ENCODE measurements at regions not wholly inside any gene's neighbourhood (a gene's known extent, or its start where the extent isn't known, plus 50 kb on each side); places are given as distances from the start of the nearest gene placed in this dataset.
A peak's percentile ranks its signal among the peaks of the same experiment; 100 is the strongest.

GRCh38 chr3:42037318-42037945 is 53.7 kb upstream of the TRAK1 start:
- no peak overlapping the region for H3K4me3 ChIP-seq (ENCODE audit: severe bottlenecking)

GRCh38 chr3:42036483-42036823 is 54.7 kb upstream of the TRAK1 start:
- no peak overlapping the region for H3K4me3 ChIP-seq (ENCODE audit: severe bottlenecking)
- no peaks in the 10 kb centered on the region for H3K27me3 ChIP-seq (ENCODE audit: insufficient read depth, poor library complexity, severe bottlenecking)
- H3K36me3 ChIP-seq (ENCODE audit: low read depth) = no peaks in the 10 kb centered on the region
- peaks cover 44% of the 10 kb centered on the region for H3K4me1 ChIP-seq (ENCODE audit: insufficient read depth, poor library complexity, severe bottlenecking)
- no peaks in the 10 kb centered on the region for H3K9me3 ChIP-seq (ENCODE audit: severe bottlenecking)
- no peak for DNase-seq (ENCODE audit: low spot score)
- no peak for TF ChIP-seq CTCF (IDR thresholded peaks at IDR 0.05; ENCODE audit: poor library complexity, severe bottlenecking)
- H3K27ac ChIP-seq (ENCODE audit: poor library complexity, severe bottlenecking) = peak overlapping the region; percentile 81
- ATAC-seq (ENCODE audit: low read depth) = peak; percentile 89

More at GRCh38 chr3:42037318-42037945, 53.7 kb upstream of the TRAK1 start:
- Histone ChIP-seq H3K36me3 (ENCODE audit: low read depth) (no peaks in the 10 kb centered on the region), H3K27me3 (ENCODE audit: insufficient read depth, poor library complexity, severe bottlenecking) (no peaks in the 10 kb centered on the region), H3K27ac (ENCODE audit: poor library complexity, severe bottlenecking) (peak overlapping the region; percentile 81), H3K4me1 (ENCODE audit: insufficient read depth, poor library complexity, severe bottlenecking) (peaks cover 46% of the 10 kb centered on the region), H3K9me3 (ENCODE audit: severe bottlenecking) (no peaks in the 10 kb centered on the region)
- DNase-seq (ENCODE audit: low spot score) (no peak), ATAC-seq (ENCODE audit: low read depth) (no peak)
- TF ChIP-seq CTCF (IDR thresholded peaks at IDR 0.05; ENCODE audit: poor library complexity, severe bottlenecking) = no peak

GRCh38 chr3:42035816-42036482 is 55.2 kb upstream of the TRAK1 start:
- DNase-seq (ENCODE audit: low spot score) = no peak
- peak; percentile 31; the same call in 1 of the 3 replicates for ATAC-seq (ENCODE audit: low read depth)
- Histone ChIP-seq H3K4me1 (ENCODE audit: insufficient read depth, poor library complexity, severe bottlenecking) (peaks cover 44% of the 10 kb centered on the region), H3K27me3 (ENCODE audit: insufficient read depth, poor library complexity, severe bottlenecking) (no peaks in the 10 kb centered on the region), H3K36me3 (ENCODE audit: low read depth) (no peaks in the 10 kb centered on the region), H3K4me3 (ENCODE audit: severe bottlenecking) (no peak overlapping the region), H3K27ac (ENCODE audit: poor library complexity, severe bottlenecking) (peak overlapping the region; percentile 81), H3K9me3 (ENCODE audit: severe bottlenecking) (no peaks in the 10 kb centered on the region)
- TF ChIP-seq CTCF (IDR thresholded peaks at IDR 0.05; ENCODE audit: poor library complexity, severe bottlenecking) = no peak

- Histone ChIP-seq H3K9me3 (ENCODE audit: severe bottlenecking) (no peaks in the 10 kb centered on the region), H3K27me3 (ENCODE audit: insufficient read depth, poor library complexity, severe bottlenecking) (no peaks in the 10 kb centered on the region), H3K4me1 (ENCODE audit: insufficient read depth, poor library complexity, severe bottlenecking) (peaks cover 44% of the 10 kb centered on the region), H3K27ac (ENCODE audit: poor library complexity, severe bottlenecking) (peak overlapping the region; percentile 81), H3K36me3 (ENCODE audit: low read depth) (no peaks in the 10 kb centered on the region), H3K4me3 (ENCODE audit: severe bottlenecking) (no peak overlapping the region)
- no peak for TF ChIP-seq CTCF (IDR thresholded peaks at IDR 0.05; ENCODE audit: poor library complexity, severe bottlenecking)
- no peak for ATAC-seq (ENCODE audit: low read depth)
- no peak for DNase-seq (ENCODE audit: low spot score)
Observed at GRCh38 chr3:42035007-42035406, 56.1 kb upstream of the TRAK1 start.

- DNase-seq (ENCODE audit: low spot score) = no peak
- Histone ChIP-seq H3K4me1 (ENCODE audit: insufficient read depth, poor library complexity, severe bottlenecking) (peaks cover 44% of the 10 kb centered on the region), H3K4me3 (ENCODE audit: severe bottlenecking) (no peak overlapping the region), H3K27ac (ENCODE audit: poor library complexity, severe bottlenecking) (no peak overlapping the region), H3K36me3 (ENCODE audit: low read depth) (no peaks in the 10 kb centered on the region), H3K9me3 (ENCODE audit: severe bottlenecking) (no peaks in the 10 kb centered on the region), H3K27me3 (ENCODE audit: insufficient read depth, poor library complexity, severe bottlenecking) (no peaks in the 10 kb centered on the region)
- TF ChIP-seq CTCF (IDR thresholded peaks at IDR 0.05; ENCODE audit: poor library complexity, severe bottlenecking) = no peak
- ATAC-seq (ENCODE audit: low read depth) = no peak
Observed at GRCh38 chr3:42033741-42034140, 57.4 kb upstream of the TRAK1 start.
